OCI-LY1 (cell line): ENCODE measurements at regions not wholly inside any gene's neighbourhood (a gene's known extent, or its start where the extent isn't known, plus 50 kb on each side); places are given as distances from the start of the nearest gene placed in this dataset.

Experiments
- H2AFZ ChIP-seq: fragments of 200-600 bp; sonication (generic), shearing (Covaris generic); 2 replicates; pipeline ENCODE4 v1.6.0; 2014; ENCODE audit warnings: antibody characterized with exemption, mild to moderate bottlenecking, low read length
- H3F3A ChIP-seq: fragments of 200-600 bp; sonication (generic), shearing (Covaris generic); 2 replicates; pipeline ENCODE4 v1.6.0; 2014; ENCODE audit warnings: mild to moderate bottlenecking, antibody characterized with exemption, low read length, moderate library complexity; ENCODE audit not compliant: insufficient read depth
- H3K27ac ChIP-seq: fragments of 200-600 bp; sonication (generic); 2 replicates; pipeline ENCODE4 v1.5.1; 2014; ENCODE audit warnings: low read length, mixed run types, mild to moderate bottlenecking, low read depth; ENCODE audit not compliant: poor library complexity, severe bottlenecking
- H3K27me3 ChIP-seq: fragments of 200-600 bp; sonication (generic); 2 replicates; pipeline ENCODE4 v1.6.0; 2014; ENCODE audit warnings: antibody characterized with exemption, mild to moderate bottlenecking, low read length, moderate library complexity; ENCODE audit not compliant: insufficient read depth
- H3K36me3 ChIP-seq: fragments of 200-600 bp; sonication (generic); 2 replicates; pipeline ENCODE4 v1.6.1; 2014; ENCODE audit warnings: mild to moderate bottlenecking, antibody characterized with exemption, low read length, moderate library complexity, mixed read lengths; ENCODE audit not compliant: insufficient read depth
- H3K4me1 ChIP-seq: fragments of 200-600 bp; sonication (generic); 2 replicates; pipeline ENCODE4 v1.5.1; 2014; ENCODE audit warnings: mild to moderate bottlenecking, low read length, moderate library complexity; ENCODE audit not compliant: insufficient read depth, severe bottlenecking
- H3K4me2 ChIP-seq: fragments of 200-600 bp; sonication (generic), shearing (Covaris generic); 2 replicates; pipeline ENCODE4 v1.6.1; 2014; ENCODE audit warnings: low read length
- H3K4me3 ChIP-seq: fragments of 200-600 bp; sonication (generic); 2 replicates; pipeline ENCODE4 v1.5.1; 2014; ENCODE audit warnings: low read length, low read depth, mild to moderate bottlenecking, mixed read lengths; ENCODE audit not compliant: poor library complexity, severe bottlenecking
- H3K79me2 ChIP-seq: fragments of 200-600 bp; shearing (Covaris generic); 2 replicates; pipeline ENCODE4 v1.6.1; 2016; ENCODE audit warnings: mixed run types, low read length, mixed read lengths; ENCODE audit not compliant: insufficient read depth
- H3K9ac ChIP-seq: fragments of 200-600 bp; sonication (generic), shearing (Covaris generic); 2 replicates; pipeline ENCODE4 v1.6.1; 2014; ENCODE audit warnings: mild to moderate bottlenecking, low read length, mixed read lengths
- H3K9me2 ChIP-seq: fragments of 200-600 bp; sonication (generic), shearing (Covaris generic); 2 replicates; pipeline ENCODE4 v1.6.1; 2014; ENCODE audit warnings: low read depth, mild to moderate bottlenecking, low read length, mixed read lengths
- H3K9me3 ChIP-seq: fragments of 200-600 bp; shearing (Covaris generic); 2 replicates; pipeline ENCODE4 v1.6.1; 2014; ENCODE audit warnings: low read length, mixed read lengths
- H4K20me1 ChIP-seq: fragments of 200-600 bp; sonication (generic), shearing (Covaris generic); 2 replicates; pipeline ENCODE4 v1.6.0; 2016; ENCODE audit warnings: mild to moderate bottlenecking, low read length; ENCODE audit not compliant: insufficient read depth
- EZH2 ChIP-seq: fragments of 200-600 bp; sonication (generic), shearing (Covaris generic); IDR thresholded peaks from 2 replicates; pipeline ENCODE4 v1.8.0; 2017; ENCODE audit warnings: borderline replicate concordance, mixed run types, mild to moderate bottlenecking, antibody characterized with exemption, low read length, moderate library complexity, mixed read lengths
- TF ChIP-seq, protein P1 (sequence below): fragments of 200-600 bp; sonication (generic), shearing (Covaris generic); IDR thresholded peaks from 2 replicates; pipeline ENCODE4 v1.5.1; 2017; ENCODE audit warnings: mild to moderate bottlenecking, antibody characterized with exemption, low read length, moderate library complexity, mixed read lengths

GRCh38 chr3:194962056-194962455, 276.4 kb downstream of the FAM43A start:
- Histone ChIP-seq H2AFZ (no peak overlapping the region), H3K27ac (no peak overlapping the region), H3K27me3 (peaks cover 11% of the 10 kb centered on the region), H3K4me3 (no peak overlapping the region), H3K36me3 (no peaks in the 10 kb centered on the region), H3K9me2 (no peaks in the 10 kb centered on the region), H3K79me2 (no peaks in the 10 kb centered on the region), H3K9me3 (no peaks in the 10 kb centered on the region), H3K4me1 (no peaks in the 10 kb centered on the region), H4K20me1 (no peaks in the 10 kb centered on the region), H3K9ac (no peak overlapping the region), H3F3A (no peaks in the 10 kb centered on the region), H3K4me2 (no peak overlapping the region)
- no peak for TF ChIP-seq EZH2
- TF ChIP-seq, protein P1, sequence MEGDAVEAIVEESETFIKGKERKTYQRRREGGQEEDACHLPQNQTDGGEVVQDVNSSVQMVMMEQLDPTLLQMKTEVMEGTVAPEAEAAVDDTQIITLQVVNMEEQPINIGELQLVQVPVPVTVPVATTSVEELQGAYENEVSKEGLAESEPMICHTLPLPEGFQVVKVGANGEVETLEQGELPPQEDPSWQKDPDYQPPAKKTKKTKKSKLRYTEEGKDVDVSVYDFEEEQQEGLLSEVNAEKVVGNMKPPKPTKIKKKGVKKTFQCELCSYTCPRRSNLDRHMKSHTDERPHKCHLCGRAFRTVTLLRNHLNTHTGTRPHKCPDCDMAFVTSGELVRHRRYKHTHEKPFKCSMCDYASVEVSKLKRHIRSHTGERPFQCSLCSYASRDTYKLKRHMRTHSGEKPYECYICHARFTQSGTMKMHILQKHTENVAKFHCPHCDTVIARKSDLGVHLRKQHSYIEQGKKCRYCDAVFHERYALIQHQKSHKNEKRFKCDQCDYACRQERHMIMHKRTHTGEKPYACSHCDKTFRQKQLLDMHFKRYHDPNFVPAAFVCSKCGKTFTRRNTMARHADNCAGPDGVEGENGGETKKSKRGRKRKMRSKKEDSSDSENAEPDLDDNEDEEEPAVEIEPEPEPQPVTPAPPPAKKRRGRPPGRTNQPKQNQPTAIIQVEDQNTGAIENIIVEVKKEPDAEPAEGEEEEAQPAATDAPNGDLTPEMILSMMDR: no peak

- Histone ChIP-seq H3K9me2 (no peaks in the 10 kb centered on the region), H3K4me3 (no peak overlapping the region), H3K36me3 (no peaks in the 10 kb centered on the region), H3K79me2 (no peaks in the 10 kb centered on the region), H3K27ac (no peak overlapping the region), H3K9me3 (no peaks in the 10 kb centered on the region), H3F3A (no peaks in the 10 kb centered on the region), H4K20me1 (no peaks in the 10 kb centered on the region), H2AFZ (no peak overlapping the region), H3K27me3 (peaks cover 13% of the 10 kb centered on the region), H3K9ac (no peak overlapping the region), H3K4me1 (no peaks in the 10 kb centered on the region), H3K4me2 (no peak overlapping the region)
- TF ChIP-seq, protein P1: no peak
- no peak for TF ChIP-seq EZH2
Observed at GRCh38 chr3:194964809-194965208, 279.1 kb downstream of the FAM43A start.

- no peak overlapping the region for H2AFZ ChIP-seq
- H3K9me3 ChIP-seq: peaks cover 4% of the 10 kb centered on the region; the same call in 1 of the 2 replicates
- no peaks in the 10 kb centered on the region for H3K36me3 ChIP-seq
- H3K9ac ChIP-seq: no peak overlapping the region
- TF ChIP-seq EZH2: no peak
- TF ChIP-seq, protein P1: no peak
- no peaks in the 10 kb centered on the region for H3K9me2 ChIP-seq
- H3F3A ChIP-seq: no peaks in the 10 kb centered on the region
- H3K27ac ChIP-seq: no peak overlapping the region
- no peaks in the 10 kb centered on the region for H4K20me1 ChIP-seq
- H3K79me2 ChIP-seq: no peaks in the 10 kb centered on the region
- H3K4me3 ChIP-seq: no peak overlapping the region
- peaks cover 14% of the 10 kb centered on the region for H3K27me3 ChIP-seq
- H3K4me2 ChIP-seq: no peak overlapping the region
- H3K4me1 ChIP-seq: no peaks in the 10 kb centered on the region
Observed at GRCh38 chr3:194967151-194968117, 281.8 kb downstream of the FAM43A start.
